Neuronal stem cell (in vitro differentiated cells): ENCODE measurements at regions not wholly inside any gene's neighbourhood (a gene's known extent, or its start where the extent isn't known, plus 50 kb on each side); places are given as distances from the start of the nearest gene placed in this dataset.
"Not testable (repeated sequence)": the region's sequence is repeated elsewhere in the genome, so short reads cannot be mapped to it uniquely, and the experiment has no call there.

Experiments
- DNase-seq: peaks from one replicate; pipeline ENCODE4 v3.0.0-alpha.2; 2013; ENCODE audit warnings: low spot score
- H2AFZ ChIP-seq: one replicate; pipeline ENCODE4 v1.6.1; 2013; ENCODE audit warnings: mild to moderate bottlenecking, low read length, inconsistent platforms
- H2AK5ac ChIP-seq: 2 replicates; pipeline ENCODE4 v1.6.1; 2013; ENCODE audit warnings: low read depth, mild to moderate bottlenecking, inconsistent platforms, low read length, moderate library complexity, mixed read lengths
- H2BK120ac ChIP-seq: 2 replicates; pipeline ENCODE4 v1.6.1; 2013; ENCODE audit warnings: low read depth, mild to moderate bottlenecking, inconsistent platforms, low read length, moderate library complexity, mixed read lengths
- H2BK12ac ChIP-seq: one replicate; pipeline ENCODE4 v1.6.1; 2013; ENCODE audit warnings: low read length, inconsistent platforms
- H2BK15ac ChIP-seq: 2 replicates; pipeline ENCODE4 v1.6.1; 2013; ENCODE audit warnings: mild to moderate bottlenecking, low read length, inconsistent platforms, mixed read lengths
- H2BK5ac ChIP-seq: one replicate; pipeline ENCODE4 v1.6.1; 2013; ENCODE audit warnings: inconsistent platforms, mild to moderate bottlenecking, low read length, moderate library complexity
- H3K14ac ChIP-seq: one replicate; pipeline ENCODE4 v1.6.1; 2013; ENCODE audit warnings: low read length, inconsistent platforms
- H3K18ac ChIP-seq: 2 replicates; pipeline ENCODE4 v1.6.1; 2013; ENCODE audit warnings: low read length, inconsistent platforms
- H3K23ac ChIP-seq: 2 replicates; pipeline ENCODE4 v1.6.1; 2013; ENCODE audit warnings: low read depth, mild to moderate bottlenecking, mixed read lengths, low read length, inconsistent platforms; ENCODE audit not compliant: poor library complexity
- H3K27ac ChIP-seq: replicated peaks from 3 replicates; pipeline ENCODE4 v1.5.1; 2013; ENCODE audit warnings: low read length, inconsistent platforms
- H3K27me3 ChIP-seq, 3 experiments: 2 replicates each; pipeline ENCODE4 v1.6.1; 2013; ENCODE audit warnings: low read length in 3 of 3, mild to moderate bottlenecking in 2 of 3, inconsistent platforms in 1 of 3, low read depth in 1 of 3, mixed read lengths in 1 of 3, moderate library complexity in 1 of 3; ENCODE audit not compliant: control insufficient read depth in 3 of 3, insufficient read depth in 3 of 3
- H3K36me3 ChIP-seq, 2 donors: replicated peaks in 1 of 2; 2 replicates each; pipeline ENCODE4 v1.6.1; 2013; ENCODE audit warnings: low read length in 2 of 2; ENCODE audit not compliant: control insufficient read depth in 2 of 2, insufficient read depth in 2 of 2
- H3K4ac ChIP-seq: 2 replicates; pipeline ENCODE4 v1.6.1; 2013; ENCODE audit warnings: inconsistent platforms, mild to moderate bottlenecking, low read length, moderate library complexity
- H3K4me1 ChIP-seq, 2 donors: 1 replicate in 1 of 2; 2 replicates in 1 of 2; pipeline ENCODE4 v1.6.1; 2013; ENCODE audit warnings: low read length in 2 of 2, low read depth in 1 of 2; ENCODE audit not compliant: control insufficient read depth in 2 of 2, insufficient read depth in 1 of 2
- H3K4me2 ChIP-seq: one replicate; pipeline ENCODE4 v1.6.1; 2013; ENCODE audit warnings: mild to moderate bottlenecking, low read length, inconsistent platforms; ENCODE audit not compliant: insufficient read depth, poor library complexity, severe bottlenecking
- H3K4me3 ChIP-seq, 2 donors: 2 replicates each; pipeline ENCODE4 v1.5.1; 2013; ENCODE audit warnings: low read length in 2 of 2, mild to moderate bottlenecking in 2 of 2, inconsistent platforms in 1 of 2, moderate library complexity in 1 of 2
- H3K79me1 ChIP-seq: one replicate; pipeline ENCODE4 v1.6.1; 2013; ENCODE audit warnings: low read depth, mild to moderate bottlenecking, inconsistent platforms, low read length, moderate library complexity
- H3K9ac ChIP-seq: one replicate; pipeline ENCODE4 v1.6.1; 2013; ENCODE audit warnings: mild to moderate bottlenecking, low read depth, low read length, inconsistent platforms; ENCODE audit not compliant: poor library complexity
- H3K9me3 ChIP-seq, 2 donors: replicated peaks in 1 of 2; 2 replicates each; pipeline versions ENCODE3 to v1.6.1; 2013; ENCODE audit warnings: low read length in 2 of 2, mild to moderate bottlenecking in 2 of 2, inconsistent platforms in 1 of 2, low read depth in 1 of 2, mixed read lengths in 1 of 2, moderate library complexity in 1 of 2; ENCODE audit not compliant: control insufficient read depth in 2 of 2, insufficient read depth in 1 of 2
- H4K8ac ChIP-seq: one replicate; pipeline ENCODE4 v1.6.1; 2013; ENCODE audit warnings: low read depth, mild to moderate bottlenecking, inconsistent platforms, low read length, moderate library complexity
- H4K91ac ChIP-seq: one replicate; pipeline ENCODE4 v1.6.1; 2013; ENCODE audit warnings: low read length, low read depth, mild to moderate bottlenecking, inconsistent platforms; ENCODE audit not compliant: poor library complexity
- WGBS, 2 donors: extraction: QIAGEN DNeasy Blood & Tissue Kit; methylation state at CpG; one replicate each; pipeline ENCODE4 v1.1.7; 2013; ENCODE audit warnings: missing lambda C conversion rate in 2 of 2, mixed read lengths in 1 of 2; ENCODE audit not compliant: insufficient read length in 2 of 2, insufficient replicate concordance in 1 of 2; ENCODE audit errors: extremely low coverage in 2 of 2; 5-methylcytosine and 5-hydroxymethylcytosine counted together

- not testable (repeated sequence) for DNase-seq, H2AFZ ChIP-seq, H4K8ac ChIP-seq, H3K36me3 ChIP-seq, H3K4me2 ChIP-seq, H3K14ac ChIP-seq, H3K23ac ChIP-seq, H3K79me1 ChIP-seq, H2AK5ac ChIP-seq, H3K4ac ChIP-seq, H2BK15ac ChIP-seq, H3K27ac ChIP-seq, H3K27me3 ChIP-seq, H2BK5ac ChIP-seq, H3K4me1 ChIP-seq, H3K9ac ChIP-seq, H2BK12ac ChIP-seq, H3K9me3 ChIP-seq, H3K18ac ChIP-seq, H4K91ac ChIP-seq, H2BK120ac ChIP-seq, H3K4me3 ChIP-seq
- no CpG with 5 or more reads among the region's 5 CpGs for WGBS, 2 donors
Measured at GRCh38 chr18:68153821-68154220, 561.1 kb downstream of the TMX3 start.

GRCh38 chr18:68152770-68153169 lies 562.1 kb downstream of the TMX3 start:
- peaks cover 0 to 3% of the 10 kb centered on the region in 2 donors for H3K9me3 ChIP-seq
- no peaks in the 10 kb centered on the region for H3K79me1 ChIP-seq
- no peak overlapping the region for H2AK5ac ChIP-seq
- no peak overlapping the region for H3K9ac ChIP-seq
- no peak overlapping the region for H2BK120ac ChIP-seq
- H3K4me2 ChIP-seq, result no peak overlapping the region
- no peak overlapping the region for H2BK12ac ChIP-seq
- H3K18ac ChIP-seq, result no peak overlapping the region
- H3K4ac ChIP-seq, result no peak overlapping the region
- WGBS, 2 donors, result no CpG with 5 or more reads among the region's 7 CpGs
- H3K27ac ChIP-seq, result no peak overlapping the region
- no peak overlapping the region for H3K23ac ChIP-seq
- peaks cover 0 to 3% of the 10 kb centered on the region in 2 donors for H3K4me1 ChIP-seq
- H3K4me3 ChIP-seq, result no peak overlapping the region
- H3K36me3 ChIP-seq, result no peaks in the 10 kb centered on the region
- H2BK5ac ChIP-seq, result no peak overlapping the region
- H2BK15ac ChIP-seq, result no peak overlapping the region
- H2AFZ ChIP-seq, result no peak overlapping the region
- no peak overlapping the region for H4K8ac ChIP-seq
- no peak for DNase-seq
- no peak overlapping the region for H4K91ac ChIP-seq
- H3K27me3 ChIP-seq, result no peaks in the 10 kb centered on the region
- H3K14ac ChIP-seq, result no peak overlapping the region

GRCh38 chr18:68150961-68151360 lies 563.9 kb downstream of the TMX3 start:
- Histone ChIP-seq H3K9ac (no peak overlapping the region), H3K9me3 (no peaks in the 10 kb centered on the region), H2AK5ac (no peak overlapping the region), H3K14ac (no peak overlapping the region), H3K18ac (no peak overlapping the region), H3K36me3 (no peaks in the 10 kb centered on the region), H2AFZ (no peak overlapping the region), H3K27ac (no peak overlapping the region), H2BK15ac (no peak overlapping the region), H3K4me3 (no peak overlapping the region), H4K8ac (no peak overlapping the region), H3K4ac (no peak overlapping the region), H2BK12ac (no peak overlapping the region), H3K23ac (no peak overlapping the region), H2BK120ac (no peak overlapping the region), H3K4me1 (peaks cover 0 to 5% of the 10 kb centered on the region in 2 donors), H3K4me2 (no peak overlapping the region), H2BK5ac (no peak overlapping the region), H3K79me1 (no peaks in the 10 kb centered on the region), H3K27me3 (no peaks in the 10 kb centered on the region), H4K91ac (no peak overlapping the region)
- WGBS, 2 donors, result no CpG with 5 or more reads among the region's 2 CpGs
- no peak for DNase-seq

- H3K79me1 ChIP-seq, result no peaks in the 10 kb centered on the region
- H3K14ac ChIP-seq, result no peak overlapping the region
- H2BK5ac ChIP-seq, result no peak overlapping the region
- no peak overlapping the region for H2BK120ac ChIP-seq
- no peaks in the 10 kb centered on the region for H3K27me3 ChIP-seq
- no peaks in the 10 kb centered on the region for H3K9me3 ChIP-seq
- H3K4me2 ChIP-seq, result no peak overlapping the region
- peak; percentile 42 for DNase-seq
- H2AK5ac ChIP-seq, result no peak overlapping the region
- no peak overlapping the region for H3K27ac ChIP-seq
- no peak overlapping the region for H3K4ac ChIP-seq
- H3K4me3 ChIP-seq, result no peak overlapping the region
- WGBS, 2 donors, result no CpG with 5 or more reads among the region's 3 CpGs
- no peak overlapping the region for H3K23ac ChIP-seq
- no peak overlapping the region for H2BK15ac ChIP-seq
- no peak overlapping the region for H3K18ac ChIP-seq
- peaks cover 0 to 5% of the 10 kb centered on the region in 2 donors for H3K4me1 ChIP-seq
- no peak overlapping the region for H3K9ac ChIP-seq
- no peak overlapping the region for H4K8ac ChIP-seq
- H2AFZ ChIP-seq, result peak overlapping the region; percentile 55
- H2BK12ac ChIP-seq, result no peak overlapping the region
- H3K36me3 ChIP-seq, result no peaks in the 10 kb centered on the region
- H4K91ac ChIP-seq, result no peak overlapping the region
Measured at GRCh38 chr18:68148863-68149262, 566.0 kb downstream of the TMX3 start.
